Activated CD4-positive, alpha-beta T cell treated with anti-CD3 and anti-CD28 coated beads, Interleukin-2, amount 50 U/mL, for 4 hours (primary cell): ENCODE measurements at regions not wholly inside any gene's neighbourhood (a gene's known extent, or its start where the extent isn't known, plus 50 kb on each side); places are given as distances from the start of the nearest gene placed in this dataset.

Experiments used
- DNase-seq, 2 experiments: peaks; one replicate each; pipeline ENCODE4 v3.0.0-alpha.2; 2020

DNA sequence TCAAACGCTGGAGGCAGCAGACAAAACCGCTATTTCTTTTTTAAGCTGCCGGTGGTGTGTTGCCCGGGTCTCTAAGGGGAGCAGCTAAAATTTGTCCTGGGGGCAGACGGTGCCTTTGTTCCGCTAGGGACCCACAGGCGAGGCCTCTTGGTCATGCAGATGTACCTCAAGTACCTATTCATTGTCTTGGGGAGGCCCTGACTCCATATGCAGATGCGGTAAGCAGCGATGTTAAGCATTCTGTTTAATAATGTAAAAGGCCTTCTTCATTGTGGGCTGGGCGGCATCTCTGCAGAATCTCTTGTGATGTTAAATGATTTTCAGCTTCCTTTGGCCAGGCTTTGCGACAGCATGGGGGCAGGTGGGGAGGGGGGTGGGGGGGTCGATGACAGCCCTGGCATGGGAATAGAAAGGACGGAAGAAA is 98.9 kb upstream of the PJA1 start:
- DNase-seq: no peak

DNA sequence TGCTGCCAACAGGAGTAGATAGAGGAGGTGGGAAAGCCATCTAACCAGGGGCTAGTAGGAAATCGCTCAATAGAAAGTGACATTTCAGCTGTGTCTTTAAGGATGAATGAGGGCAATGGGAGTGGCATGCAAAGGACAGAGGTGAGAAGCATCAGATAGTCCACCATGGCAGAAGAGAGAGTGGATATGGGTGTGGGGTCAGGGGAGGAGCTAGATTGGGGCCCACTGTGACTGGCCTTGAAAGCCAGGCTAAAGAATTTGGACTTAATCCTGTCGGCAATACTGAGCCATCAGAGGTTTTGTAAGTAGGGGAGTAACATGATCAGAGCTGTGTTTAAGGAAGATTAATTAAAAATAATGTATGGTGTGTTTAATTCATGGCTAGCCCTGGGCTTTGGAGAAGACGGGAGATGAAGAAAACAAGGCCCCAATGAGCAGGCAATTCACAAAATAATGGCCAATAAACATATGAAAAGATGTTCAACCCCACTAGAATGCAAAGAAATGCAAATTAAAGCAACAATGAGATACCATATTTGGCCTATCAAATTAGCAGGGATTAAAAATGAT is 98.1 kb upstream of the PJA1 start:
- no peak for DNase-seq

DNA sequence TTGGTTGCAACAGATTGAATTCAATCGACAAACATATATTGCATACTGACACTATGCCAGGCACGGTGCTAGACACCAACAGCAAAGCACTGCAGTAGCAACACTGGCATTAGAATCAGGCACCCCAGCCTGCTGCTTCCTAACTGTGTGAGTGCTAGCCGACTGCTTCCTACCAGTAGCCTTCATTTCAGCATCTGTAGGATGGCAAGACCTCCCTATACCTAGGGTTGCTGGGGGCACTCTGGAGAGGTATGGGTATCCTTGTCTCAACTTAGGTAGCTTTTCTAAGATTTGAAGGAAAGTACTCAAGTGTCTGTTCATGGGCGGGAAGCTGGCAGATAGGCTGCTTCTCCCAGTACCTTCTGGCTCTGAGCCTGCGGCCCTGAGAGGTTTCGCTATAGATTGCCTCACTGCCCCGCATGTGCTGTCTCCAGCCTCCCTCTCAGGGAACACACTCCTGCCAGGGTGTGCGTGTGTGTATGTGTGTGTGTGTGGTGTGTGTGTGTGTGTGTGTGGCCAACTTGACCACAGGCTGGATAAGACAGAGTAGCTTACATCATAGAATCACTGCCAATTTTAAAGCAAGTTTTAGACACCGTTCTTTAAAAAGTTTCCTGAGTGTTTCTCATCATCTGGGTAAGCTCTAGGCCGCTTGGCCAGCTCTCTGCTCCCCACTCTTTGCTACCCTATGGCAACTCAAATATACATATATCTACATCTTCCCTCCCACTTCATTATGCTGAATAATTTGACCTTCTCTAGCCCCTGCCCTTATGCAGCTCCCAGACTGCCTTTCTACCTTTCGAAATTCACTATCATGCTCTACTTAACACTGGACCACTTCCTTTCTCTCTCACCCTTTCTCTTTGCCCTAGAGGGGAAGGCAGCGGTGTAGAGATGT is 97.0 kb upstream of the PJA1 start:
- DNase-seq: no peak

DNA sequence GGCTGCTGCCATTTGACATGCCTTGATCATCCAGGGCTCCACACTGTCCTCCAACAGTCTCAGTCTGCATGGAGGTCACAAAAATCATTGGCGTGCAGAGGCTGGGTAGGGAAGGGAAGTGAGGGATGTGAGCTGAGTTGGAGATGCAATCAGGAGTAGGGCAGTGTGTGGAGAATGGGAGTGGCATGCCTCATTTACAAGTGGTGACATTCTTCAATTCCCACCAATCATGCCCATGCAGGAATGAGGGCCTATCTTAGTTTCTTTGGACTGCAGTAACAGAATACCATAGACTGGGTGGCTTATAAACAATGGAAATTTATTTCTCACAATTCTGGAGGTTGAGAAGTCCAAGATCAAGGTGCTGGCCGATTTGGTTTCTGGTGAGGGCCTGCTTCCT is 94.9 kb upstream of the PJA1 start:
- no peak for DNase-seq

DNA sequence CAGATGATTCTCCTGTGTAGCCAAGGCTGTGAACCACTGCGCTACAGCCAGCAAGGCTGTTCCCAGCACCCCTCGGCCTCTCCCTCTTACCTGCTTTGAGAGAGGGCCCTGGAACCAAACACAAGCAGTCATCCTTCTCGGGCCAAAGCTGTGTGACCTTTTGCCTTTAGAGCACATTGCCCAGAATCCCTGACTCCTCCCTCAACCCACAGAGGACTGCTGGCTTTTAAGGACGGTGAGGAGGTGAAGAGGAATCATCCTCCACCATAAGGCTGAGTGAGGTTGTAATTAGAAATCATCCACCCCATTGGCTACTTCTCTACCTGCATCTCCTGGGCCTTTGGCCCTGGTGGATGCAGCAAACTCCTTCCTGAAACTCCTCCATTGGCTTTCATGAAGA is 93.6 kb upstream of the PJA1 start:
- no peak for DNase-seq

DNA sequence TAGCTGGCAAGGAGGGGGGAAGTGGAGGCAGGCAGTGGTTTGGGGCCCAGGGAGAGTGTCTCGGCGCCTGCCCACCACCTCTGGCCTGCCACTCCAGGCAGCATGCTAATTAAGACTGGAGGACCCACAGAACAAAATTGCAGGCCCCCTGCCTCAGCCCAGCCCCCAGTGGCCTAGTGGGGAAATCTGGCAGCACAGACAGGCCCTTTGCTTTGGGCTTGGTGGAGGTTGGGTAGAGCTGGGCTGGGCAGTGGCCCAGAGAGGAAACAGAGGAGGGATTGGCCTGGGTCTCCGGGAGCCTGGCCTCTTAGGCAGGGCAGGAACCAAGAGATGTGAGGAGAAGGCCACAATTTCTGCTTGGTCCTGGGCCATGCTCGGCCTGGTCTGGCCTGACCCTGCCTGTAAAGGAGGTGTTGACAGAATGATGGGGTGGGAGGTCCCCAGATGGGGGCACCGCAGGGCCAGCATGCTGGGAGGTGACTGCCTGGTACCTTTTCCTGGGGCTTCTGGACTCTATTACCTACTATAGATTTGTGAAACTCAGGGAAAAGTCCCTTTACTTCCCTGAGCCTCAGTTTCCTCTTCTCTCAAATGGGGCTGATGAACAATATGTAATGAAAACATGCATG is 92.4 kb upstream of the PJA1 start:
- DNase-seq: no peak

DNA sequence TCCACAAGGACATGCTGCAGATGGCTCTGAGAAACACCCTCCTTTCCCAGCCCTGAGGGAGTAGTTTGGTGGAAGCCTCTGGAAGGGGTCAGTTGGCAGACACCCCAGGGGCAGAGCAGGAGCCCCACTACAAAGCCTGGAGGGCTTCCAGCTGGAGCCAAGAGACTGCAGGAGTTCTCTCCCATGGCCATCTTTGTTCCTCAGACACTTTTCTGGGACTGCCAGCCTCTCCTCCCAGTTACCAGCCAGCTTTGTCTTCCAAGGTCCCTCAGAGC is 91.0 kb upstream of the PJA1 start:
- no peak for DNase-seq

DNA sequence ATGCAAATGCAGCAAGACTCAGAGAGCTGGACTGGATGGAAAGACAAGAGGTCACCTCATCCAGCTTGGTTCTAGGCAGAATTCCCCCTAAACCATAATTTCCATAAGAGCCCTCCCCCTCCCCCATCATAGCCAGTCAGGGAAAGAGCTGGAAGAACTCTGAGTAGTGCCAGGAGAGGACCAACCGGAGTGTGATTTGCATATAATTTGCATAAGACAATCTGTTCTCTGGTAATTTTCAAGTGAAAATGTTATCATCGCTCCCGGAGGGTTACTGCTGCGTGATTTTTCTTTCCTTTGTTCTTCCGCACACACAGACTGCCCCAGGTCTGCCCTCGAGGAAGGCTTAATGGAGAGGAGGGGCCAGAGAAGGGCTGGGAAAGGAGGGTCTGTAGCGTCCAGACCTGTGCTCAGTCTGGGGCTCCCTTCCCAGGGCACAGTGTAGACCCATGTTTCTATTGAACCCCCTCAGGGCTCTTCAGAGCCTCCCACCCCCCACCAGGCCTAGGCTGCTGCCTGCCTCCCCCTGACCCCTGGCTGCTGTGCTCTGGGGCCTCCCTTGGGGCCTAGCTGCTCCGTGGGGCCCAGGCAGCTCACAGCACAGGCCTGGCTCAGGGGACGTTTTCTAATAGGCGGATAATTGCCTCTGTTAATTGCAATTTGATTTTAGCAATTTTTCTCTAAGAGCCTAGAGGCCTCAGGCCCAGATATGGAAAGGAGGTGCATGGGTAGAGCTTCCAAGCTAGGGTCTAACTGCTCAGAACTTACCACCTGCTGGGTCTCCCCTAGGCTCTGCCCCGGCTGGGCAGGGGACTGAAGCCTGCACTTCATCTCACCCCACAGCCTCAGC is 90.4 kb upstream of the PJA1 start:
- no peak for DNase-seq

DNA sequence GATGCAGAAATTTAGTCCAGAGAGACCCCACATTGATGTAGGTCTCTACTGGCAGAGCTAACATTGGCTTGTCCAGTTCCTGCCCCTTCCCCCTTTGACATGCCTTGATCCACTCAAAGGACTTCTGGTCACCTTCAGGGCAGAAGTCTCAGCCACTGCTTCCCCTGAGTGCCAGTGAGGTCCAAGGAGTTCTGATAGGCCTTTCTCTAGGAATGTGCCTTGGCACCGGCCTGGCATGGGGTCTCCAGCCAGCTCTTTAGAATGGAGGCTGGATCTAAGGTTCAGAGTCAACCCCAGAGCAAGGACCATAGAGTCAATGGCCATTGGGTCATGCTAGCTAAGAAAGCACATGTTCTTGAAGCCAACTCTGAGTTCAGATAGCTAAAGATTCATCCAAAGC is 88.6 kb upstream of the PJA1 start:
- DNase-seq: no peak

DNA sequence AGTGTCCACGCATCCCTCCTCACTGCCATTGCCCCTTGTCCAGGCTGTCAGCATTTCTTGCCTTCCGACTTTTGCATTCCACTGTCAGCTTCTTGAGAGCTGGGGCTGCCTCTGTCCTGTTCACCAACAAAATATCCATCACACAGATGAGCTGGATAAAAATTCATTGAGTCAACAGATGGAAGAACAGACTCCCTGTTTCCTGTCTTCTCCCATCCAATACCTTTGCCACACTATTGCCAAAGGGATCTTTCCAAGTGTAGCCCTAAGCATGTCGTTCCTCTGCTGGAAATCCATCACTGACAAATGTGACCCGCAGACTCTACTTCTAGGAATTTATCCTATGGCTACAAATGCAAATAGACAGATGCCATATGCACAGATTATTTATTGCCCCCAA is 78.0 kb upstream of the PJA1 start:
- DNase-seq: no peak

DNA sequence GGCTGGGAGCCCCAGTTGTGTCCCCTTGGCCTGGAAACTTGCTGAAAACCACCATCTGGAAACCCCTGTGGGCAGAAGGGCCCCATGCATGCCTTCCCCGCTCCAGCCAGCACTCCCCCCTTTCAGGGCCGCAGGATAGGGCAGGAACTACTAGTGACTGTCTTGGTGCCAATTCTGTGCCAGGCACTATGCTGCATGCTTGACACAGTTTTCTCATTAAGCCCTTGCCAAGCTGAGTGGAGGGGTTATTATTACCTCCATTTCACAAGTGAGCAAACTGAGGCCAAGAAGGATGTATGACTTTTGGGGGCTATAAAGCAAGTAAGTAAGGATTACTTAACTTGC is 73.6 kb upstream of the PJA1 start:
- no peak for DNase-seq

DNA sequence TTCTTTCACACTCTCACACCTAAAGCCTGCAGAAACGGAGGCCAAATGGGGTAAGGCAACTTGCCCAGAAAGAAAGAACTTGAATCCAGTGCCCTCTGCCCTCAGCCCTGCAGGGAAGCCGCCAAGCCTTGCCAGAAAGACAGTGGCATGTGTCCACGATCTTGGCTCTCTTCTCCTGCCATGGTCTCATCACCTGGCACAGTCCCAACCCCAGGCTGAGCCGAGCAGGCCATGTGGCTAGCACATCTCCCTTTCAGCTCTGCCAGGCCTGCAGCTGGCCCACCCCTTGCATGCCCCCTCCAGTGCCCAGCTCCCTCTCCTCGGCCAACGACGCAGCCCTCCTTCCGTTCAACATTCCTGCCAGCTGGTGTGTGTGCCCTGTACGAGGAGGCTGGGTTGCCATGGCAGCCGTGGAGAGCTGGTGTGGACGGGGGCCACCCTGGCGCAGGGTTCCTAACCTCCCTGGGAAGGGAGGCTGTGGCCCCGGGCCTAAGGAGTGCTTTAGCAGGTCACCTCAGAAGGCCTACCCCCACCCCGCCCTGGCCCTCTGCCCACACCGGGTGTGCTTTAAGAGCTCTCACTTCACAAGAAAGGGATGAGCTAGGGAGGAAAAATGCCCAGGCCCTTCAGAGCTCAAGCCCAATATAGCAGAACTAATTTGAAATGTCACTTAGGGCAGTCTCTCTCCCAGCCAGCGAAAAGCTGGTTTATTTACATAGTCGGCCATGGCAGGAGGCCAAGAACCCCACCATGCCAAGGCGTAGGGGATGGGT is 73.0 kb upstream of the PJA1 start:
- no peak for DNase-seq

DNA sequence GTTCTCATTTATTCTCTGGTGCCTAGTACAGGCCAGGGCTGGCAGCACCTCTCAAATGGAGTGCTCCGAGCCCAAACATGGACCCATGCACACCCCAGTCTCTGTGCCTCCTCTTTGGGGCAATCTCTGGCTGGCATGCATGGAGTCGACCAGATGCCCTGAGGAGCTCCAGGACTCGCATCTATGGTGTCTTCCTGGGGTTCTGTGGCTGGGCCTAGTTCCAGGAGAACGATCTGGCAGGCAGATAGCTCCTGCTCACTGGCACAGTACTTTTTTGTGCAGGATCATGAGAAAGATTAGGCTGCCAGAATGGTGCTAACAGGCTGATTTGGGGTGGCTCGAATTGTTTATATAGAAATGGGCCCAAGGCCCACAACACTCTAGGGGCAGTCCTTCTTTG is 72.0 kb upstream of the PJA1 start:
- DNase-seq: no peak

DNA sequence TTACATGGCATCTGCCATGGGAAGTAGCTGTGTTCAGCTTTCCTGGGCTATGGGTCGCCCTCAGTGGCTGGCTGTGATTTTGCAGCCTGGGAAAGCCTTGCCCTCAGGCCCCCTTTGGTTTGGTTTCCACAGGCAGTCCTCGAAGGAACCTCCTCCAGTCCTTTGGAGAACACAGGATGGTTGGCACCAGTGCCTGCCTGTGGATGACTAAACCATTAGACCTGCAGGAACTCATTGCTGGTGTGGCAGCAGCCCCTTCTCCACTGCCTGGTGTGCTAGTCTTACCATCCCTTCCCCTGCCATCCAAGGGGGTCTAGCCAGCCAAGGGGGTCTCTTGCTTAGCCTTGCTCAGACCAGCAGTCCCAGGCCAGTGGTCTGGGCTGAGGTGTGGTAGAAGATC is 71.4 kb upstream of the PJA1 start:
- no peak for DNase-seq

DNA sequence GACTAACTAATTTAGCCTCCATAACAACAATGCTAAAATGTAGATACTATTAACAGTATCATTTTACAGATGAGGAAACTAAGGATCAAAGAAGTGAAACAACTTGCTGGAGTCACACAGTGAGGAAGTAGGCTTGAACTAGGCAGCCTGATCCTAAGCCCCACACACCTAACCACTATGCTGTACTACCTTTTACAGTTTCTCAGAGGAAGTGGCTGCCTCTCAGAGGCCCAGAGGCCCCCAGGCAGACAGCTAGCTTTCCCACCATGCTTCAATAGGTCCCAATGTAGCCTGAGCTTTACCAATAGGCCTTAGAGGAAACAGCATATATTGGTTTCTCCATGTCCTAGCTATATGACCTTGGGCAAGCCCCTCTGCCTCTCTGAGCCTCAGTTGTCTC is 69.4 kb upstream of the PJA1 start:
- DNase-seq: no peak

DNA sequence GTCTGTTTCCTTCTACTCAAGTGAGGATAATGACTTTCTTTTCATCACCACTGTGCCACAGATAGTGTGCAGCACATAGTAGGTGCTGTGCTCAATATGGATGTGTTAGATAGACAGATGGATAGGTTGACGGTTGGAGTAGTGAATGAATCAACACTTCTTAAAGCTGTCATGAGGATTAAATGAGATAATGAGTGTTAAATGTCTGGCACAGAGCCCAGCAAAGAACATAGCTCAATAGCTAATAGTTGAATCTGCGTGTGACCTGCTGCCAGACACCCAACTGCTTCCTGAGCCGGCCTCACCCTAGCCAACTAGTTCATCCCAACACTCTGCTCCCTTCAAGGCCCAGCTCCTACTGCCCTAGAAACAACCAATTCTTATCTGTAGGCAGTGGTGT is 67.7 kb upstream of the PJA1 start:
- DNase-seq: no peak

DNA sequence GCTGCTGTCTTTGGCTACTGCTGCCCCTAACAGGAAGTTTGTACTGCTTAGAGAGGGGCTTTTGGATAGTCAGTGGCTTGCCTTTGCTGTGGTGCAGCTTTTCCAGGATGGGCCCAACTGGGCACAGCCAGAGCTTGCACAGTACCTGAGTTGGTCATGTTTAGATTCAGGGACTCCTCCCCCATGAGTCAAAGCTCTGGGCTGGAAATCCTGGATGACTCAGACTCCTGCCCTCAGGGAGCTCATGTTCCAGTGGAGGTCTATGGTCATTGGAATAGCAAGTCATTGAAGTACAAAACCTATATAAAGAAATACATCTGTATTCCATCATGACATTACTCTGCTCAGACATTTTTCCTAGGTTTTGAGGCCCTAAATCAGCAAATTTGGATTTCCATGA is 66.7 kb upstream of the PJA1 start:
- DNase-seq: no peak

DNA sequence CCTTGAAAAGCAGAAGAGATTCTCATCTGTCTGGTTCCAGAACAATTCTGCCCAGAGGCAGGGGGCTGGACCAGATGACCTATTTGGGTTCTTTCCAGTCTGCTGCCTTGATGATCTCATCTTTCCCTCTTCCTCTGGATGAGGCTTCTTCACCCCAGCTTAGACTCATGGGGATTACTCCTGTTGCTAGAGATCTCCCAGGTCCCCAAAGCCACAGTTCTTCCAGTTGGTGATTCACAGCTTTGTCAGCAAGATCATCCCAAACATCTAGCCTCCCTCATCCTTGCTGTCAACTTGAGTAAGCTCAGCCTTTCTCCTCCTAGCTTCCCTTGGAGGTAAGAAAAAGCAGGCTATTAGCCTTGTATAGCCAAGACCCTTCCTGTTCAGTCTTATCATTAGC is 64.2 kb upstream of the PJA1 start:
- DNase-seq: no peak

DNA sequence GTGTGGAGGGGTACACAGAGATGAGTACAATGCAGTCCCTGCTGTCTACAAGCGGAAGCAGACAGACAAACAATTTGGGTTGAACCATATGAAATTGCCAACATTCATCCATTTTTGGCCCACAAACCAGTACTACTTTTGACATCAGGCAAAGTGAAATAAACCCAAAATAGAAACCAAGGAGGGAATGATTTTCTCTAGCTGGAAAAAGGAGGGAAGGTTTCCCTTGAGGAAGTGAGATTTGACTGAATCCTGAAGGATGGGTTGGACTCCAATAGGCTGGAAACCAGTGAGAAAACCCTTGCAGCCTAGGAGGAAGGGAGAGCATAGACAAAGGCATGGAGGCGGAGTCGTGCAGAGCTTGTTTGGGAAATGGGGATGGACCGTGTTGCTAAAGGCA is 63.5 kb upstream of the PJA1 start:
- DNase-seq: no peak

DNA sequence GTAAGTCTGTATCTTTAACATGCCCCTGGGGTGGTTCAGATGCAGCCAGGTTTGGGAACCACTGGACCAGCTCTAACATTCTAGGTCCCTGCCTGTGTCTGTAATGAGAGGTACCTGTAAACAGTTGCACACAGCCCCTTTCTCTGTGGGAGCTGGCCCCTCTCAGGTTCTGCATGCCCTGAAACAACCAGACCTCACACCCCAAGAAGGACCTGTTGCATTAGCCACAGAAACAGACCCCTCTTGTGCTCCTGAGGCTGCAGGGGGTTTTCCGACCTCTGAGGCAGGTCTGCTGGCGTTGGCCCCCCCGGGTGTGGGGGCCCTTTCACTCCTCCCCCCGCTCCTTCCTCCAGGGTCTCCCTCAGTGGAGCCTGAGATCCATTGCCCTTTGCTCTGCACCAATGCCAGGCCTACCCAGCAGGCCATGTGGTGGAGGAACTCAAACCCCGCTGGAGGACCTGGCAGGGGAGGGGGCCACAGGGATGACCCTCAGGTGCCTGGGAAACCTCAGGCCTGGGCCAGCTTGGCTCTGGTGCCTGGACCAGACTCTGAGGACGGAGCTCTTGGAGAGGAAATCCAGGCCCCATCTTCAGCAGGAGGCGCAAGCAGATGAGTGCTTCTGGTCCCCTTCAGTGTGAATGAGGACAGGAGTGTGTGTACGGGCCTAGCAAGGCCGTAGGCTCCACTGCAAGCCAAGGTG is 61.4 kb upstream of the PJA1 start:
- DNase-seq: no peak

DNA sequence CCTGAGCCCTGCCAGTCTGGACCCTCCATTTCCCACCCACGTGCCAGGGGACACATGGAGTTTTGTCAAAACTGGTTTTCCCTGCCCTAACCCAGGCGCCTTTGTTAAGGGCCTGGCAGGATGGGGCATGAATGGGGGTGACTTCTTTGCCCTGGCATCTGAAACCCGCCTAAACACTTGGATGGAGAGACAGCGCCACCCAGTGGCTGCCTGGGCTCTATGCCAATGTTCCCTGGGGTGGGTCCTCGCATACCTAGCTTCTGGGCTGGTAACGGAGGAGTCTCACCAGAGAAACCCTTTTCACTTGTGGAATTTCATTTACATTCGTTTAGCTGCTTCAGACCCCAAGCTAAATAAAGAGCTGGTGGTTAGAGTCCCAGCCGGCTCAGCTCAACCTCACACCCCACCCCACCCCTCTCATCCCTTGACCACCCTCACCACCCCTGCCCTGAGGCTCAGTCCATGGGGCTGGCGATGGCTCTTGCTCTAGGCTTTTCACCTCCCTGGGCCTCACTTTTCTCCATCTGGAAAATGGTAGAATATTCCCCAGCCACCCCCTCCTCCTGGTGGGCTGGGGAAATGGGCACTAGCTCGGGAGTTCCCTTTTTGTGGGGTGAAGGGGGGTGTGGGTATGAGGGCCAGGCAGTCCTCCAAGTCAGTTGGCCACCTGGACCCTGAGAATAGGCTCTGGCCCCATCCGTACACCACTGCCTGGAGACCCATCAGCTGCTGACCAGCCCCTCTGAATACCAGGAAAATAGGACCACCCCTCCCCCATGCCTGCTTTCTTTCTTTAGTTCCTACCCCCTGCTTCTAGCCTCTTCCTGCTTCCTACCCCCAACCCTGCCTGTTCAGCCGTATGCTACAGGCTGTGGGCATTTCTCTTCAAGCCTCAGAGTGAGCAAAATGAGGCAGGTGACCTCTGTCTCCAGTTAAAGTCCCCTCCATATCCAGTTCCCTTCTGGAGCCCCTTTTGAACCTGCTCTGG is 57.1 kb upstream of the PJA1 start:
- peak; percentile 70 to 72 for DNase-seq
